Activated CD8-positive, alpha-beta T cell treated with anti-CD3 and anti-CD28 coated beads for 36 hours (primary cell): ENCODE measurements at regions not wholly inside any gene's neighbourhood (a gene's known extent, or its start where the extent isn't known, plus 50 kb on each side); places are given as distances from the start of the nearest gene placed in this dataset.

ENCODE experiments used
- ATAC-seq: fragments of 200-7000 bp; cut with Tn5 transposase; one replicate; pipeline ENCODE4 v1.10.0; 2021; ENCODE audit warnings: mild to moderate bottlenecking, moderate library complexity
- CTCF ChIA-PET: fragments of 350-600 bp; sonication (Branson Sonifier 250); formaldehyde crosslinking; loops from one replicate; lab custom pipeline; 2021; ENCODE audit warnings: antibody characterized with exemption; lab: Charles Lee
- POLR2A ChIA-PET: fragments of 350-600 bp; sonication (Branson Sonifier 250); formaldehyde crosslinking; loops from one replicate; lab custom pipeline; 2021; ENCODE audit warnings: antibody characterized with exemption; lab: Charles Lee
- DNase-seq: peaks from one replicate; pipeline ENCODE4 v3.0.0-alpha.2; 2020
- H3K27ac Mint-ChIP-seq: one replicate; pipeline ENCODE4 v1.8.0; 2021; ENCODE audit warnings: mild to moderate bottlenecking, mixed read lengths
- H3K27me3 Mint-ChIP-seq: one replicate; pipeline ENCODE4 v1.8.0; 2021; ENCODE audit warnings: mixed read lengths
- H3K36me3 Mint-ChIP-seq: one replicate; pipeline ENCODE4 v1.8.0; 2021; ENCODE audit warnings: low read depth, mixed read lengths
- H3K4me1 Mint-ChIP-seq: one replicate; pipeline ENCODE4 v1.8.0; 2021; ENCODE audit warnings: low read depth, mixed read lengths
- H3K4me3 Mint-ChIP-seq: one replicate; pipeline ENCODE4 v1.8.0; 2021; ENCODE audit warnings: mild to moderate bottlenecking, moderate library complexity, mixed read lengths
- H3K9me3 Mint-ChIP-seq: one replicate; pipeline ENCODE4 v1.8.0; 2021; ENCODE audit warnings: mixed read lengths
- intact Hi-C: fragments of 100-400 bp; cut with micrococcal nuclease; formaldehyde crosslinking; loops from one replicate; pipeline ENCODE4 v1.10.0; 2022
- TF ChIP-seq, protein P1 (sequence below): fragments of 200-600 bp; IDR thresholded peaks from one replicate; pipeline ENCODE4 v1.8.0; 2022; ENCODE audit warnings: antibody characterized with exemption, mild to moderate bottlenecking

DNA sequence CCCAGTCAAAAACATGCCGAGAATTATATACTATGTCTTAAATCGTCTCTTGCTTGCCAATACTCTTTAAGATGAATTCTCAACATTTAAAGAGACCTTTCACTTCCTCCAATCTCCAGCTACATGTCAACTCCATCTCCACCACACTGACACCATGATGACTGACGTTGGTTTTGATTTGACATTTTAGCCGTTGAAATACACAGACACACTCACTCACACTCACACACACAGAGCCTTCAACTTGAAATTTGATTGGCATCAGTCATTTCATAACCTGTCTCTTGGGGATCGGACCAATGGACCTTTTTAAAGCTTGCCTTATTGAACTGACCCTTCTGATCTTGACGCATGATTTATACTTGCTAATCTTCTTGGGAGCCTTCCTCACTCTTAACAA, 230.8 kb upstream of the PIK3C3 start:
- Mint-ChIP-seq H3K27me3 (no peaks in the 10 kb centered on the region), H3K36me3 (no peaks in the 10 kb centered on the region), H3K4me3 (no peak overlapping the region), H3K4me1 (no peaks in the 10 kb centered on the region), H3K27ac (no peak overlapping the region), H3K9me3 (no peaks in the 10 kb centered on the region)
- DNase-seq (no peak), ATAC-seq (no peak)
- TF ChIP-seq, protein P1, sequence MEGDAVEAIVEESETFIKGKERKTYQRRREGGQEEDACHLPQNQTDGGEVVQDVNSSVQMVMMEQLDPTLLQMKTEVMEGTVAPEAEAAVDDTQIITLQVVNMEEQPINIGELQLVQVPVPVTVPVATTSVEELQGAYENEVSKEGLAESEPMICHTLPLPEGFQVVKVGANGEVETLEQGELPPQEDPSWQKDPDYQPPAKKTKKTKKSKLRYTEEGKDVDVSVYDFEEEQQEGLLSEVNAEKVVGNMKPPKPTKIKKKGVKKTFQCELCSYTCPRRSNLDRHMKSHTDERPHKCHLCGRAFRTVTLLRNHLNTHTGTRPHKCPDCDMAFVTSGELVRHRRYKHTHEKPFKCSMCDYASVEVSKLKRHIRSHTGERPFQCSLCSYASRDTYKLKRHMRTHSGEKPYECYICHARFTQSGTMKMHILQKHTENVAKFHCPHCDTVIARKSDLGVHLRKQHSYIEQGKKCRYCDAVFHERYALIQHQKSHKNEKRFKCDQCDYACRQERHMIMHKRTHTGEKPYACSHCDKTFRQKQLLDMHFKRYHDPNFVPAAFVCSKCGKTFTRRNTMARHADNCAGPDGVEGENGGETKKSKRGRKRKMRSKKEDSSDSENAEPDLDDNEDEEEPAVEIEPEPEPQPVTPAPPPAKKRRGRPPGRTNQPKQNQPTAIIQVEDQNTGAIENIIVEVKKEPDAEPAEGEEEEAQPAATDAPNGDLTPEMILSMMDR, result no peak
- POLR2A ChIA-PET, result no interaction called here
- CTCF ChIA-PET, result interaction anchor here (0.6 kb wide), 1 partner anchor 291 kb away, joined by 3 read pairs; no protein-coding TSS in a partner anchor
- intact Hi-C loops, result no loop called here

DNA sequence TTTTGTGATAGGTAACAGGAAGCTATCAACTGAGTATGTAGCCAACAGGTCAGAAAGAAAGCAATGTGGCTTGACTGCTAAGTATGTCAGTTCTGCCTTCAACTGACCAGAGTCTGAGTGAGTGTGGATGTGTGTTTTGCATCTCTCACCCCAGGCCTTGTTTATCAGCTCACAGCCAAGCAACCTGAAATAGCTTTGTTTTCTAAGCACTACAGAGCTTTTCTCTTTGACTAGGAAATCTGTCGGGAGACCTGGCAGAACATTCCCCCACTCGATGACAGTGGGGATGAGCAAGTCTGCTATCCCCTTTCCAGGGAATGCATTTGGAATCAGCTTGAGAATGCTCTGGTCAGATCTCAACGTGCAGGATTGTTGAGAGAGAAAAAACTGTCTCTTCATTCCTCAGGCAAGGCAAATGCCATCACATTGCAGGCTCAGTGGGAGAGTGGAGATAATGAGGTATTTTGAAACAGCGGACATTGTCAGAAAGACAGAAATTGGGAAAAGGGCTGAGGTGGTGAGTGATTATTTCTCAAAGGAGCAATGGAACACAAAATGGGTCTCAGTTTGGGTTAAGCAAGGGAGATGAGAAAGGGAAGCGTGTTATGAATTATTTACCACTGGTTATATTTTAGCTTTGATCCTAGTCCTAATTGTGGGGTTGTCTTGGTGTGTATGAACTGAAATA, 233.8 kb upstream of the PIK3C3 start:
- Mint-ChIP-seq H3K27ac (no peak overlapping the region), H3K36me3 (no peaks in the 10 kb centered on the region), H3K27me3 (no peaks in the 10 kb centered on the region), H3K4me1 (no peaks in the 10 kb centered on the region), H3K4me3 (no peak overlapping the region), H3K9me3 (no peaks in the 10 kb centered on the region)
- DNase-seq (no peak), ATAC-seq (no peak)
- ChIA-PET CTCF (interaction anchor here (0.8 kb wide), 1 partner anchor 10 kb away, joined by 3 read pairs; no protein-coding TSS in a partner anchor), POLR2A (no interaction called here)
- TF ChIP-seq, protein P1, result no peak
- intact Hi-C loops, result no loop called here

DNA sequence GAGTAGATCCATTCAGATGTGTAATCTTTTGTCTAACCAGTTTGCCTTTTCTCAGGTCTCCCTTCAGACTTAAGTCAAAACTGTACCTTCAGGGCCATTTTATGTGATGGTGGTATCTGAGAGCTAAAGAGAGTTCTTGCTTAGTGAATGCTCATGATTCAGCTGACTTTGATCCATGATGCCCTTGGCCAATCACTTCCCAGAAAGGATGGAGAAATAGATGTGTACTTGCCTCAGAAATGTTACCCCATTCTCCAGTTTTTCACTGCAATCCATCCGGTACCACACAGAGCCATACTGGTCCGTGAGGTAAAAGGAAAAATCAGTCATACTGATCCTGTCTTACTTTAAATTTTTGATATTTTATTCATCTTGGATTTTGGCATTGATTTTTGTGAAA, 234.8 kb upstream of the PIK3C3 start:
- ChIA-PET POLR2A (no interaction called here), CTCF (interaction anchor here (0.8 kb wide), 1 partner anchor 9 kb away, joined by 3 read pairs; no protein-coding TSS in a partner anchor)
- no peaks in the 10 kb centered on the region for H3K4me1 Mint-ChIP-seq
- no peaks in the 10 kb centered on the region for H3K36me3 Mint-ChIP-seq
- ATAC-seq, result no peak
- intact Hi-C loops, result no loop called here
- no peak for DNase-seq
- no peaks in the 10 kb centered on the region for H3K27me3 Mint-ChIP-seq
- no peaks in the 10 kb centered on the region for H3K9me3 Mint-ChIP-seq
- H3K4me3 Mint-ChIP-seq, result no peak overlapping the region
- H3K27ac Mint-ChIP-seq, result no peak overlapping the region
- TF ChIP-seq, protein P1, result no peak

- no peaks in the 10 kb centered on the region for H3K36me3 Mint-ChIP-seq
- H3K27me3 Mint-ChIP-seq, result no peaks in the 10 kb centered on the region
- intact Hi-C loops, result no loop called here
- CTCF ChIA-PET, result no interaction called here
- H3K4me1 Mint-ChIP-seq, result no peaks in the 10 kb centered on the region
- no peak overlapping the region for H3K4me3 Mint-ChIP-seq
- TF ChIP-seq, protein P1, result no peak
- ATAC-seq (no peak), DNase-seq (no peak)
- no peak overlapping the region for H3K27ac Mint-ChIP-seq
- POLR2A ChIA-PET, result no interaction called here
- H3K9me3 Mint-ChIP-seq, result no peaks in the 10 kb centered on the region
Observed at GRCh38 chr18:41719808-41720207, 235.2 kb upstream of the PIK3C3 start.

GRCh38 chr18:41714872-41715271, 240.2 kb upstream of the PIK3C3 start:
- intact Hi-C loops, result no loop called here
- H3K27ac Mint-ChIP-seq, result no peak overlapping the region
- TF ChIP-seq, protein P1, result no peak
- POLR2A ChIA-PET, result no interaction called here
- DNase-seq (no peak), ATAC-seq (no peak)
- CTCF ChIA-PET, result no interaction called here
- H3K27me3 Mint-ChIP-seq, result no peaks in the 10 kb centered on the region
- H3K9me3 Mint-ChIP-seq, result no peaks in the 10 kb centered on the region
- no peaks in the 10 kb centered on the region for H3K4me1 Mint-ChIP-seq
- H3K4me3 Mint-ChIP-seq, result no peak overlapping the region
- no peaks in the 10 kb centered on the region for H3K36me3 Mint-ChIP-seq
